Mucosa of descending colon (tissue), 3 donors: ENCODE measurements at regions not wholly inside any gene's neighbourhood (a gene's known extent, or its start where the extent isn't known, plus 50 kb on each side); places are given as distances from the start of the nearest gene placed in this dataset.

Experiments
- ATAC-seq: fragments of 200-7000 bp; cut with Tn5 transposase; one replicate; pipeline ENCODE4 v1.9.1; 2020; ENCODE audit warnings: mild to moderate bottlenecking, moderate library complexity
- DNase-seq, 3 donors: peaks; one replicate each; pipeline ENCODE4 v3.0.0-alpha.2; 2020
- H3K36me3 ChIP-seq: fragments of 200-600 bp; one replicate; pipeline ENCODE4 v1.8.0; 2021; ENCODE audit warnings: low read depth, mild to moderate bottlenecking
- H3K4me1 ChIP-seq: fragments of 200-600 bp; one replicate; pipeline ENCODE4 v1.8.0; 2021; ENCODE audit warnings: low read depth, mild to moderate bottlenecking
- H3K4me3 ChIP-seq: fragments of 200-600 bp; one replicate; pipeline ENCODE4 v1.8.0; 2021; ENCODE audit warnings: mild to moderate bottlenecking
- H3K9me3 ChIP-seq: fragments of 200-600 bp; one replicate; pipeline ENCODE4 v1.8.0; 2021; ENCODE audit warnings: mild to moderate bottlenecking
- CTCF ChIP-seq: fragments of 200-600 bp; IDR thresholded peaks from one replicate; pipeline ENCODE4 v1.8.0; 2022; ENCODE audit warnings: antibody characterized with exemption, mild to moderate bottlenecking
- intact Hi-C, 2 donors: fragments of 100-400 bp; cut with DNase I in 1 of 2; cut with micrococcal nuclease in 1 of 2; formaldehyde crosslinking; loops; one replicate each; pipeline versions ENCODE4 v1.11.0 to v1.11.1; 2022; cut with DNase I, micrococcal nuclease
- donor health status: DM: no; HTN: no; CAD: no; lungs with moderate emphysema.
- donor health status: DM: no; HTN: no; CAD: no.
- donor health status: DM: no; HTN: yes; CAD: no.

GRCh38 chr12:128059621-128060370 lies 207.2 kb upstream of the TMEM132C start:
- Histone ChIP-seq H3K4me1 (no peaks in the 10 kb centered on the region), H3K4me3 (no peak overlapping the region), H3K36me3 (no peaks in the 10 kb centered on the region), H3K9me3 (no peaks in the 10 kb centered on the region)
- intact Hi-C loops, result no loop called here
- ATAC-seq (no peak), DNase-seq (no peak)
- TF ChIP-seq CTCF, result no peak

- intact Hi-C loops, result loop anchor here in 1 of 2 donors (2.0 kb wide), 1 partner anchor 391 kb away; no protein-coding TSS in a partner anchor
- ATAC-seq, result no peak
- Histone ChIP-seq H3K4me3 (no peak overlapping the region), H3K4me1 (peaks cover 2% of the 10 kb centered on the region), H3K9me3 (no peaks in the 10 kb centered on the region), H3K36me3 (no peaks in the 10 kb centered on the region)
- no peak for DNase-seq
- no peak for TF ChIP-seq CTCF
These were observed 198.8 kb upstream of the TMEM132C start for GRCh38 chr12:128068211-128068610.

- ATAC-seq (peak; percentile 84), DNase-seq (peak in 2 of 3 donors; percentile 53 to 83)
- Histone ChIP-seq H3K36me3 (no peaks in the 10 kb centered on the region), H3K4me3 (no peak overlapping the region), H3K9me3 (no peaks in the 10 kb centered on the region), H3K4me1 (peaks cover 2% of the 10 kb centered on the region)
- TF ChIP-seq CTCF, result peak; percentile 19
- intact Hi-C loops, result loop anchor here in 1 of 2 donors (2.0 kb wide), 1 partner anchor 393 kb away; no protein-coding TSS in a partner anchor
These were observed 197.5 kb upstream of the TMEM132C start for GRCh38 chr12:128069359-128069997.

GRCh38 chr12:128073937-128074336 lies 193.0 kb upstream of the TMEM132C start:
- intact Hi-C loops, result no loop called here
- DNase-seq, result no peak
- H3K4me3 ChIP-seq, result no peak overlapping the region
- H3K4me1 ChIP-seq, result peaks cover 2% of the 10 kb centered on the region
- no peak for ATAC-seq
- no peaks in the 10 kb centered on the region for H3K9me3 ChIP-seq
- no peaks in the 10 kb centered on the region for H3K36me3 ChIP-seq
- TF ChIP-seq CTCF, result no peak

- H3K9me3 ChIP-seq, result no peaks in the 10 kb centered on the region
- no peaks in the 10 kb centered on the region for H3K4me1 ChIP-seq
- DNase-seq, result no peak
- TF ChIP-seq CTCF, result no peak
- intact Hi-C loops, result no loop called here
- ATAC-seq, result no peak
- no peak overlapping the region for H3K4me3 ChIP-seq
- no peaks in the 10 kb centered on the region for H3K36me3 ChIP-seq
These were observed 191.6 kb upstream of the TMEM132C start for GRCh38 chr12:128075332-128075731.
